H1 (cell line): ENCODE measurements at regions not wholly inside any gene's neighbourhood (a gene's known extent, or its start where the extent isn't known, plus 50 kb on each side); places are given as distances from the start of the nearest gene placed in this dataset.

Experiments
- CTCF ChIA-PET: fragments of 300-600 bp; sonication (Branson Sonifier 250); formaldehyde crosslinking; loops from one replicate; lab custom pipeline; 2021; ENCODE audit not compliant: partially characterized antibody; lab: Charles Lee
- POLR2A ChIA-PET: fragments of 300-600 bp; sonication (Branson Sonifier 250); formaldehyde crosslinking; loops from one replicate; lab custom pipeline; 2021; ENCODE audit warnings: inconsistent platforms; ENCODE audit not compliant: partially characterized antibody; lab: Charles Lee
- DNase-seq, 2 experiments: peaks; one replicate each; pipeline versions ENCODE4 v3.0.0 to v3.0.0-alpha.2; 2010 to 2022; ENCODE audit warnings: low spot score in 2 of 2, low read depth in 1 of 2, mixed read lengths in 1 of 2
- FAIRE-seq: peaks from 2 replicates; lab custom pipeline; 2011; peaks lifted over from hg19 to GRCh38; lab: Jason Lieb, UNC
- H2AFZ ChIP-seq: 2 replicates; pipeline ENCODE4 v1.8.1; 2012; ENCODE audit warnings: low read length, inconsistent platforms
- H2AK5ac ChIP-seq: 2 replicates; pipeline ENCODE4 v1.6.1; 2013; ENCODE audit warnings: low read depth, low read length
- H2BK120ac ChIP-seq: replicated peaks from 2 replicates; pipeline ENCODE3; 2013; ENCODE audit warnings: low read depth, low read length, inconsistent platforms
- H2BK12ac ChIP-seq: 2 replicates; pipeline ENCODE4 v1.6.1; 2013; ENCODE audit warnings: low read depth, low read length
- H2BK15ac ChIP-seq: 2 replicates; pipeline ENCODE4 v1.6.1; 2013; ENCODE audit warnings: low read length
- H2BK20ac ChIP-seq: 2 replicates; pipeline ENCODE4 v1.6.1; 2013; ENCODE audit warnings: low read length
- H2BK5ac ChIP-seq: 2 replicates; pipeline ENCODE4 v1.6.1; 2013; ENCODE audit warnings: low read depth, low read length
- H3K14ac ChIP-seq: 2 replicates; pipeline ENCODE4 v1.6.1; 2013; ENCODE audit warnings: inconsistent platforms; ENCODE audit not compliant: insufficient read length
- H3K18ac ChIP-seq: 2 replicates; pipeline ENCODE4 v1.6.1; 2013; ENCODE audit warnings: low read length; ENCODE audit errors: extremely low read depth
- H3K23ac ChIP-seq: 2 replicates; pipeline ENCODE4 v1.6.1; 2013; ENCODE audit warnings: inconsistent platforms; ENCODE audit not compliant: insufficient read length
- H3K23me2 ChIP-seq: 2 replicates; pipeline ENCODE4 v1.6.1; 2013; ENCODE audit warnings: low read depth, low read length
- H3K27ac ChIP-seq: 2 replicates; pipeline ENCODE4 v1.6.1; 2011; ENCODE audit warnings: low read depth, low read length, inconsistent platforms
- H3K27me3 ChIP-seq, 4 experiments: replicated peaks in 1 of 4; 1 replicate in 1 of 4; 2 replicates in 3 of 4; pipeline versions ENCODE4 v1.6.1 to v1.8.1; 2011 to 2013; ENCODE audit warnings: low read length in 3 of 4, mild to moderate bottlenecking in 3 of 4, inconsistent platforms in 2 of 4, mixed read lengths in 2 of 4, moderate library complexity in 1 of 4; ENCODE audit not compliant: control insufficient read depth in 3 of 4, insufficient read depth in 3 of 4; ENCODE audit errors: extremely low read depth in 1 of 4
- H3K36me3 ChIP-seq, 4 experiments: 2 replicates each; pipeline versions ENCODE4 v1.6.1 to v1.8.1; 2011 to 2013; ENCODE audit warnings: mild to moderate bottlenecking in 4 of 4, low read length in 3 of 4, moderate library complexity in 2 of 4, control low read depth in 1 of 4, inconsistent platforms in 1 of 4; ENCODE audit not compliant: insufficient read depth in 4 of 4, control insufficient read depth in 2 of 4
- H3K4ac ChIP-seq: replicated peaks from 2 replicates; pipeline ENCODE3; 2013; ENCODE audit warnings: low read length, low read depth, mixed read lengths, inconsistent platforms; ENCODE audit not compliant: insufficient read length
- H3K4me1 ChIP-seq, 4 experiments: replicated peaks in 1 of 4; 1 replicate in 1 of 4; 2 replicates in 3 of 4; pipeline versions ENCODE4 v1.6.1 to v1.8.1; 2011 to 2013; ENCODE audit warnings: low read length in 3 of 4, inconsistent platforms in 2 of 4, mixed read lengths in 1 of 4; ENCODE audit not compliant: insufficient read depth in 4 of 4, control insufficient read depth in 3 of 4
- H3K4me2 ChIP-seq, 2 experiments: 2 replicates each; pipeline versions ENCODE4 v1.6.1 to v1.8.1; 2011 to 2013; ENCODE audit warnings: low read depth in 2 of 2, low read length in 2 of 2, control low read depth in 1 of 2, inconsistent platforms in 1 of 2, mild to moderate bottlenecking in 1 of 2; ENCODE audit not compliant: insufficient read depth in 1 of 2
- H3K4me3 ChIP-seq, 4 experiments: fragments of 200-600, 300-600 bp in 1 of 4; sonication (generic), shearing (Covaris generic), sonication (Bioruptor Twin) in 1 of 4; 2 replicates each; pipeline versions ENCODE4 v1.5.1 to v1.8.1; 2011 to 2016; ENCODE audit warnings: low read length in 4 of 4, low read depth in 3 of 4, control low read depth in 2 of 4, inconsistent platforms in 2 of 4, mild to moderate bottlenecking in 2 of 4, mixed read lengths in 1 of 4, moderate library complexity in 1 of 4; ENCODE audit not compliant: insufficient read depth in 2 of 4; ENCODE audit errors: extremely low read depth in 1 of 4
- H3K56ac ChIP-seq: replicated peaks from 2 replicates; pipeline ENCODE3; 2013; ENCODE audit warnings: low read depth, mild to moderate bottlenecking, mixed read lengths, low read length, inconsistent platforms; ENCODE audit not compliant: insufficient read length
- H3K79me1 ChIP-seq: 2 replicates; pipeline ENCODE4 v1.6.1; 2013; ENCODE audit warnings: low read depth, low read length, control low read depth
- H3K79me2 ChIP-seq, 2 experiments: 2 replicates each; pipeline versions ENCODE4 v1.6.1 to v1.8.1; 2012 to 2013; ENCODE audit warnings: low read length in 2 of 2, mild to moderate bottlenecking in 2 of 2, inconsistent platforms in 1 of 2; ENCODE audit not compliant: insufficient read depth in 2 of 2, control insufficient read depth in 1 of 2
- H3K9ac ChIP-seq, 4 experiments: replicated peaks in 1 of 4; 1 replicate in 1 of 4; 2 replicates in 3 of 4; pipeline versions ENCODE4 v1.6.1 to v1.8.1; 2011 to 2013; ENCODE audit warnings: low read depth in 3 of 4, low read length in 3 of 4, control low read depth in 2 of 4, mild to moderate bottlenecking in 2 of 4, moderate library complexity in 2 of 4, inconsistent platforms in 1 of 4; ENCODE audit errors: extremely low read depth in 1 of 4
- H3K9me3 ChIP-seq, 2 experiments: 2 replicates each; pipeline versions ENCODE4 v1.6.1 to v1.8.1; 2012 to 2013; ENCODE audit warnings: mild to moderate bottlenecking in 2 of 2, moderate library complexity in 2 of 2, control low read depth in 1 of 2, inconsistent platforms in 1 of 2, low read depth in 1 of 2, low read length in 1 of 2, mixed read lengths in 1 of 2; ENCODE audit not compliant: insufficient read depth in 2 of 2
- H4K20me1 ChIP-seq, 2 experiments: replicated peaks in 1 of 2; 2 replicates each; pipeline versions ENCODE3 to v1.8.1; 2011 to 2013; ENCODE audit warnings: inconsistent platforms in 2 of 2, low read length in 2 of 2, mild to moderate bottlenecking in 1 of 2; ENCODE audit not compliant: insufficient read depth in 2 of 2, control insufficient read depth in 1 of 2
- H4K5ac ChIP-seq: 2 replicates; pipeline ENCODE4 v1.6.1; 2013; ENCODE audit warnings: low read length, low read depth, mixed read lengths, inconsistent platforms; ENCODE audit not compliant: insufficient read length
- H4K8ac ChIP-seq: 2 replicates; pipeline ENCODE4 v1.8.0; 2013; ENCODE audit warnings: mild to moderate bottlenecking, moderate library complexity, low read length, inconsistent platforms; ENCODE audit not compliant: insufficient read depth; ENCODE audit errors: extremely low read depth
- H4K91ac ChIP-seq: replicated peaks from 2 replicates; pipeline ENCODE3; 2013; ENCODE audit warnings: low read length, mixed read lengths, inconsistent platforms; ENCODE audit not compliant: insufficient read length
- ASH2L ChIP-seq: fragments of 200-600, 300-600 bp; sonication (generic); IDR thresholded peaks from one replicate; pipeline ENCODE4 v1.7.1; 2017; ENCODE audit warnings: low read length
- CTBP2 ChIP-seq: IDR thresholded peaks from 2 replicates; pipeline ENCODE4 v1.7.0; 2011; ENCODE audit warnings: borderline replicate concordance, mild to moderate bottlenecking, moderate library complexity, mixed read lengths, low read length; ENCODE audit not compliant: insufficient read depth, insufficient read length
- FOSL1 ChIP-seq: IDR thresholded peaks from 2 replicates; pipeline ENCODE4 v1.6.1; 2011; ENCODE audit warnings: mild to moderate bottlenecking, low read depth, low read length, moderate library complexity; ENCODE audit not compliant: insufficient read depth
- HDAC2 ChIP-seq, 2 experiments: fragments of 300-600 bp in 1 of 2; sonication (generic) in 1 of 2; IDR thresholded peaks; 2 replicates each; pipeline ENCODE4 v1.6.1; 2011 to 2012; ENCODE audit warnings: low read depth in 2 of 2, low read length in 2 of 2, mild to moderate bottlenecking in 2 of 2, moderate library complexity in 2 of 2, borderline replicate concordance in 1 of 2, inconsistent platforms in 1 of 2
- NRF1 ChIP-seq: IDR thresholded peaks from 2 replicates; pipeline ENCODE4 v1.6.1; 2011; ENCODE audit warnings: mild to moderate bottlenecking, low read depth, low read length, improper control_type of control experiment
- PHF8 ChIP-seq: fragments of 200-600 bp; sonication (generic); conservative IDR thresholded peaks from 2 replicates; pipeline ENCODE4 v1.7.1; 2012; ENCODE audit warnings: low read depth, mild to moderate bottlenecking, inconsistent platforms, low read length, moderate library complexity
- POLR2A ChIP-seq, 2 experiments: IDR thresholded peaks; 1 replicate in 1 of 2; 2 replicates in 1 of 2; pipeline ENCODE4 v1.6.1; 2011; ENCODE audit warnings: low read depth in 2 of 2, low read length in 2 of 2, mild to moderate bottlenecking in 2 of 2; ENCODE audit errors: control extremely low read depth in 1 of 2
- RBBP5 ChIP-seq: IDR thresholded peaks from 2 replicates; pipeline ENCODE4 v1.7.1; 2012; ENCODE audit warnings: low read depth, mild to moderate bottlenecking, inconsistent platforms, low read length, moderate library complexity, borderline replicate concordance
- RNF2 ChIP-seq: fragments of 200-900, 300-1000 bp; sonication (generic); IDR thresholded peaks from 2 replicates; pipeline ENCODE4 v1.7.1; 2016; ENCODE audit warnings: borderline replicate concordance, low read depth, mild to moderate bottlenecking, antibody characterized with exemption, low read length; ENCODE audit not compliant: poor library complexity, severe bottlenecking; ENCODE audit errors: missing control alignments
- SAP30 ChIP-seq: fragments of 300-600 bp; sonication (generic); IDR thresholded peaks from 2 replicates; pipeline ENCODE4 v1.7.1; 2012; ENCODE audit warnings: low read length, moderate library complexity, mild to moderate bottlenecking, inconsistent platforms; ENCODE audit not compliant: insufficient read depth, insufficient replicate concordance
- SIX5 ChIP-seq: IDR thresholded peaks from 2 replicates; pipeline ENCODE4 v1.6.1; 2011; ENCODE audit warnings: mild to moderate bottlenecking, low read depth, low read length
- TAF7 ChIP-seq: optimal IDR thresholded peaks from 2 replicates; pipeline ENCODE3; 2011; ENCODE audit warnings: low read depth, mild to moderate bottlenecking, inconsistent platforms, low read length, moderate library complexity, borderline replicate concordance
- TEAD4 ChIP-seq: IDR thresholded peaks from 2 replicates; pipeline ENCODE4 v1.6.1; 2012; ENCODE audit warnings: low read depth, low read length, inconsistent platforms, mixed read lengths
- YY1 ChIP-seq: IDR thresholded peaks from 2 replicates; pipeline ENCODE4 v1.6.1; 2011; ENCODE audit warnings: low read depth, mild to moderate bottlenecking, low read length
- ZNF274 ChIP-seq: IDR thresholded peaks from 2 replicates; pipeline ENCODE4 v1.7.0; 2012; ENCODE audit warnings: low read length, borderline replicate concordance; ENCODE audit errors: extremely low read depth

- H4K5ac ChIP-seq = no peak overlapping the region
- no peak overlapping the region for H3K14ac ChIP-seq
- H3K36me3 ChIP-seq = no peaks in the 10 kb centered on the region
- CTCF ChIA-PET = no interaction called here
- H2BK20ac ChIP-seq = no peak overlapping the region
- no peak overlapping the region for H2BK5ac ChIP-seq
- no peaks in the 10 kb centered on the region for H3K4me1 ChIP-seq
- no peak overlapping the region for H2AK5ac ChIP-seq
- H3K56ac ChIP-seq = no peak overlapping the region
- no peaks in the 10 kb centered on the region for H3K23me2 ChIP-seq
- H3K23ac ChIP-seq = no peak overlapping the region
- H2BK12ac ChIP-seq = no peak overlapping the region
- no peak overlapping the region for H4K91ac ChIP-seq
- no peak overlapping the region for H3K4ac ChIP-seq
- no peak overlapping the region for H3K4me2 ChIP-seq
- POLR2A ChIA-PET = no interaction called here
- H3K79me2 ChIP-seq = no peaks in the 10 kb centered on the region
- no peak overlapping the region for H3K4me3 ChIP-seq
- H4K8ac ChIP-seq = no peak overlapping the region
- peaks cover 7 to 12% of the 10 kb centered on the region in 2 experiments; a peak in 2 of 4 replicates for H3K9me3 ChIP-seq
- DNase-seq = no peak
- H3K79me1 ChIP-seq = no peaks in the 10 kb centered on the region
- no peak overlapping the region for H2AFZ ChIP-seq
- no peak overlapping the region for H3K27ac ChIP-seq
- H2BK120ac ChIP-seq = no peak overlapping the region
- H3K27me3 ChIP-seq = no peaks in the 10 kb centered on the region
- FAIRE-seq = no peak
- TF ChIP-seq POLR2A (IDR thresholded peaks at IDR 0.05; ENCODE audit: control extremely low read depth in 1 of 2, low read depth in 2 of 2, low read length in 2 of 2) (no peak), CTBP2 (no peak), PHF8 (no peak), RNF2 (no peak), RBBP5 (no peak), FOSL1 (no peak), YY1 (no peak), HDAC2 (IDR thresholded peaks at IDR 0.05; ENCODE audit: borderline replicate concordance in 1 of 2, low read depth in 2 of 2, low read length in 2 of 2) (no peak), SAP30 (no peak), TAF7 (no peak), TEAD4 (no peak), ASH2L (no peak), ZNF274 (no peak), NRF1 (no peak), SIX5 (no peak)
- TF ChIP-seq, all 59 proteins: peak for 0
- no peaks in the 10 kb centered on the region for H4K20me1 ChIP-seq
- H2BK15ac ChIP-seq = no peak overlapping the region
- H3K9ac ChIP-seq = no peak overlapping the region
- H3K18ac ChIP-seq = no peak overlapping the region
These were observed 221.2 kb downstream of the PPP4R3C start for GRCh38 chrX:27241981-27242380.
